Smooth muscle cell (in vitro differentiated cells): ENCODE measurements at regions not wholly inside any gene's neighbourhood (a gene's known extent, or its start where the extent isn't known, plus 50 kb on each side); places are given as distances from the start of the nearest gene placed in this dataset.

Source experiments
- DNase-seq: peaks from one replicate; lab custom pipeline; 2025; ENCODE audit not compliant: unreplicated experiment; lab: John Stamatoyannopoulos, UW
- H2AFZ ChIP-seq: fragments of 200-600 bp; sonication (generic); 2 replicates; pipeline ENCODE4 v1.6.0; 2016; ENCODE audit warnings: antibody characterized with exemption, low read depth, mild to moderate bottlenecking
- H3F3A ChIP-seq: fragments of 200-600 bp; sonication (generic); 2 replicates; pipeline ENCODE4 v1.6.0; 2017; ENCODE audit warnings: antibody characterized with exemption, low read depth
- H3K27ac ChIP-seq: fragments of 200-600 bp; sonication (generic); 2 replicates; pipeline ENCODE4 v1.5.1; 2016; ENCODE audit warnings: low read depth, mild to moderate bottlenecking
- H3K27me3 ChIP-seq: fragments of 200-600 bp; sonication (generic); 2 replicates; pipeline ENCODE4 v1.6.1; 2016; ENCODE audit warnings: low read depth, mild to moderate bottlenecking
- H3K36me3 ChIP-seq: fragments of 200-600 bp; sonication (generic); 2 replicates; pipeline ENCODE4 v1.5.1; 2016; ENCODE audit warnings: low read depth
- H3K4me1 ChIP-seq: fragments of 200-600 bp; sonication (generic); 2 replicates; pipeline ENCODE4 v1.5.1; 2016; ENCODE audit warnings: low read depth
- H3K4me2 ChIP-seq: fragments of 200-600 bp; sonication (generic); 2 replicates; pipeline ENCODE4 v1.6.0; 2016; ENCODE audit warnings: mild to moderate bottlenecking
- H3K4me3 ChIP-seq: fragments of 200-600 bp; sonication (generic); 2 replicates; pipeline ENCODE4 v1.5.1; 2016; ENCODE audit warnings: mild to moderate bottlenecking
- H3K79me2 ChIP-seq: fragments of 200-600 bp; sonication (generic); 2 replicates; pipeline ENCODE4 v1.6.0; 2016; ENCODE audit warnings: low read depth, mild to moderate bottlenecking
- H3K9ac ChIP-seq: fragments of 200-600 bp; sonication (generic); 2 replicates; pipeline ENCODE4 v1.6.0; 2016; ENCODE audit warnings: low read depth
- H3K9me3 ChIP-seq: fragments of 200-600 bp; sonication (generic); replicated peaks from 2 replicates; pipeline ENCODE4 v1.5.1; 2016; ENCODE audit warnings: low read depth
- H4K20me1 ChIP-seq: fragments of 200-600 bp; sonication (generic); 2 replicates; pipeline ENCODE4 v1.6.0; 2016; ENCODE audit warnings: low read depth
- CTCF ChIP-seq: fragments of 200-600 bp; sonication (generic); IDR thresholded peaks from 2 replicates; pipeline ENCODE4 v1.5.1; 2017; ENCODE audit warnings: borderline replicate concordance, mild to moderate bottlenecking, antibody characterized with exemption; ENCODE audit not compliant: insufficient read depth, poor library complexity, severe bottlenecking
- WGBS: methylation state at CpG from one replicate; pipeline ENCODE4 v1.1.7; 2016; ENCODE audit warnings: low lambda C conversion rate; 5-methylcytosine and 5-hydroxymethylcytosine counted together

- no peaks in the 10 kb centered on the region for H3F3A ChIP-seq
- H3K9me3 ChIP-seq: no peaks in the 10 kb centered on the region
- H3K27me3 ChIP-seq: no peaks in the 10 kb centered on the region
- H3K79me2 ChIP-seq: no peaks in the 10 kb centered on the region
- H3K4me3 ChIP-seq: no peak overlapping the region
- no peaks in the 10 kb centered on the region for H4K20me1 ChIP-seq
- no peaks in the 10 kb centered on the region for H3K36me3 ChIP-seq
- no peak for TF ChIP-seq CTCF
- no peak overlapping the region for H3K9ac ChIP-seq
- H3K27ac ChIP-seq: no peak overlapping the region
- no peak overlapping the region for H2AFZ ChIP-seq
- H3K4me2 ChIP-seq: no peak overlapping the region
- no peaks in the 10 kb centered on the region for H3K4me1 ChIP-seq
- DNase-seq: no peak
These were observed 262.7 kb upstream of the SPOPL start for GRCh38 chr2:138238908-138239307.

GRCh38 chr2:138239902-138240491, 261.6 kb upstream of the SPOPL start:
- Histone ChIP-seq H3K36me3 (no peaks in the 10 kb centered on the region), H3K27me3 (no peaks in the 10 kb centered on the region), H3K4me2 (no peak overlapping the region), H3K4me1 (no peaks in the 10 kb centered on the region), H3K4me3 (no peak overlapping the region), H3F3A (no peaks in the 10 kb centered on the region), H3K79me2 (no peaks in the 10 kb centered on the region), H4K20me1 (no peaks in the 10 kb centered on the region), H3K9ac (no peak overlapping the region), H3K27ac (no peak overlapping the region), H3K9me3 (no peaks in the 10 kb centered on the region), H2AFZ (no peak overlapping the region)
- TF ChIP-seq CTCF: no peak
- 91% methylated on average over 2 of the region's 2 CpGs for WGBS
- DNase-seq: no peak

GRCh38 chr2:138243372-138243771, 258.2 kb upstream of the SPOPL start:
- no peaks in the 10 kb centered on the region for H3K36me3 ChIP-seq
- no peak for TF ChIP-seq CTCF
- H3K27ac ChIP-seq: no peak overlapping the region
- no peak overlapping the region for H2AFZ ChIP-seq
- H3K27me3 ChIP-seq: no peaks in the 10 kb centered on the region
- H3K4me2 ChIP-seq: no peak overlapping the region
- H3K4me1 ChIP-seq: no peaks in the 10 kb centered on the region
- H3K4me3 ChIP-seq: no peak overlapping the region
- no peak overlapping the region for H3K9ac ChIP-seq
- no peak for DNase-seq
- H4K20me1 ChIP-seq: no peaks in the 10 kb centered on the region
- no peaks in the 10 kb centered on the region for H3F3A ChIP-seq
- no peaks in the 10 kb centered on the region for H3K9me3 ChIP-seq
- H3K79me2 ChIP-seq: no peaks in the 10 kb centered on the region

GRCh38 chr2:138244501-138244925, 257.1 kb upstream of the SPOPL start:
- Histone ChIP-seq H3F3A (no peaks in the 10 kb centered on the region), H4K20me1 (no peaks in the 10 kb centered on the region), H3K9ac (no peak overlapping the region), H3K4me3 (no peak overlapping the region), H3K79me2 (no peaks in the 10 kb centered on the region), H3K27ac (no peak overlapping the region), H3K9me3 (no peaks in the 10 kb centered on the region), H3K36me3 (no peaks in the 10 kb centered on the region), H3K4me1 (no peaks in the 10 kb centered on the region), H3K4me2 (no peak overlapping the region), H3K27me3 (no peaks in the 10 kb centered on the region), H2AFZ (no peak overlapping the region)
- TF ChIP-seq CTCF: no peak
- no peak for DNase-seq
